Psoas muscle (tissue), 7 donors: ENCODE measurements at regions not wholly inside any gene's neighbourhood (a gene's known extent, or its start where the extent isn't known, plus 50 kb on each side); places are given as distances from the start of the nearest gene placed in this dataset.

Source experiments
- ATAC-seq, 4 donors: fragments of 200-7000 bp; cut with Tn5 transposase; one replicate each; pipeline ENCODE4 v1.9.1; 2020; ENCODE audit warnings: moderate library complexity in 3 of 4, mild to moderate bottlenecking in 2 of 4
- DNase-seq, 2 donors: peaks; one replicate each; pipeline ENCODE4 v3.0.0-alpha.2; 2020
- H3K27ac ChIP-seq: fragments of 200-600 bp; one replicate; pipeline ENCODE4 v1.8.0; 2022
- H3K27me3 ChIP-seq, 3 donors: fragments of 200-600 bp in 1 of 3; one replicate each; pipeline versions ENCODE4 v1.6.1 to v1.8.0; 2013 to 2022; ENCODE audit warnings: low read length in 2 of 3, mild to moderate bottlenecking in 2 of 3, moderate library complexity in 1 of 3; ENCODE audit not compliant: insufficient read depth in 3 of 3
- H3K36me3 ChIP-seq, 2 donors: fragments of 200-600 bp in 1 of 2; one replicate each; pipeline versions ENCODE4 v1.6.1 to v1.8.0; 2013 to 2022; ENCODE audit warnings: low read depth in 1 of 2, mild to moderate bottlenecking in 1 of 2, moderate library complexity in 1 of 2; ENCODE audit not compliant: insufficient read depth in 1 of 2
- H3K4me1 ChIP-seq: fragments of 200-600 bp; one replicate; pipeline ENCODE4 v1.8.0; 2022
- H3K4me3 ChIP-seq: fragments of 200-600 bp; one replicate; pipeline ENCODE4 v1.8.0; 2022; ENCODE audit warnings: mild to moderate bottlenecking
- H3K9me3 ChIP-seq: fragments of 200-600 bp; one replicate; pipeline ENCODE4 v1.8.0; 2022
- CTCF ChIP-seq: fragments of 200-600 bp; IDR thresholded peaks from one replicate; pipeline ENCODE4 v1.8.0; 2022; ENCODE audit warnings: antibody characterized with exemption
- WGBS, 3 donors: extraction: QIAGEN DNeasy Blood & Tissue Kit; methylation state at CpG; one replicate each; pipeline versions ENCODE4 v1.1.6 to v1.1.7; 2013; 5-methylcytosine and 5-hydroxymethylcytosine counted together
- intact Hi-C, 2 donors: fragments of 100-400 bp; cut with DNase I; formaldehyde crosslinking; loops; one replicate each; pipeline versions ENCODE4 v1.11.0 to v1.14.2; 2022
- donor health status: healthy with polysubstance abuse.
- donor health status: DM: no; HTN: no; CAD: no; lungs with moderate emphysema.
- donor health status: Bipolar disorder and iron deficiency.
- donor health status: healthy.
- donor health status: DM: yes; HTN: yes; CAD: no.
- donor health status: DM: no; HTN: no; CAD: no.
- donor health status: DM: yes; HTN: yes; CAD: no.

DNA sequence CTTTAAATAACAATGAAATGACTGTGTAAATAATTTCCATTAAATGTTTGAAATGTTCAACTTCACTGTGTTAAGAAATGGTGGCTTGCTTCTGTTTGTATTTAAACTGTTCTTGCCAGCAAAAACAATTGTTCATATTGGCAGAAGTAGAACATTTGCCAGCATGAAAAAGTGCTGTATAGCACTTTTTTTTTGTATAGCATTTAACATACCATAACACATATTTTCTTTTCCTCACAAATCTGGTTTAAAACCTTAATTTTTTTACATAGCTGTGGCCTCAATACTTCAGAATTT, 94.1 kb downstream of the COX18 start:
- no peak overlapping the region for H3K27ac ChIP-seq
- no peaks in the 10 kb centered on the region for H3K4me1 ChIP-seq
- H3K4me3 ChIP-seq, result no peak overlapping the region
- H3K36me3 ChIP-seq, result no peaks in the 10 kb centered on the region
- H3K9me3 ChIP-seq, result no peaks in the 10 kb centered on the region
- DNase-seq (no peak), ATAC-seq (no peak)
- no peak for TF ChIP-seq CTCF
- H3K27me3 ChIP-seq, result no peaks in the 10 kb centered on the region
- intact Hi-C loops, result no loop called here

- Histone ChIP-seq H3K4me1 (no peaks in the 10 kb centered on the region), H3K9me3 (no peaks in the 10 kb centered on the region), H3K27ac (no peak overlapping the region), H3K36me3 (no peaks in the 10 kb centered on the region), H3K27me3 (no peaks in the 10 kb centered on the region), H3K4me3 (no peak overlapping the region)
- ATAC-seq, result no peak
- TF ChIP-seq CTCF, result no peak
- 31 to 36% (median 34%) methylated on average over 8 of the region's 8 CpGs for WGBS, 3 donors
- no peak for DNase-seq
- intact Hi-C loops, result no loop called here
These were observed 94.6 kb downstream of the COX18 start for GRCh38 chr4:72974694-72975487.

GRCh38 chr4:72971572-72971971, 97.9 kb downstream of the COX18 start:
- no peak for TF ChIP-seq CTCF
- H3K27me3 ChIP-seq, result no peaks in the 10 kb centered on the region
- no peak overlapping the region for H3K4me3 ChIP-seq
- no peak for DNase-seq
- no peaks in the 10 kb centered on the region for H3K4me1 ChIP-seq
- H3K36me3 ChIP-seq, result no peaks in the 10 kb centered on the region
- 91% methylated on average over 3 of the region's 3 CpGs for WGBS, 3 donors
- H3K27ac ChIP-seq, result no peak overlapping the region
- ATAC-seq, result no peak
- intact Hi-C loops, result no loop called here
- H3K9me3 ChIP-seq, result no peaks in the 10 kb centered on the region

DNA sequence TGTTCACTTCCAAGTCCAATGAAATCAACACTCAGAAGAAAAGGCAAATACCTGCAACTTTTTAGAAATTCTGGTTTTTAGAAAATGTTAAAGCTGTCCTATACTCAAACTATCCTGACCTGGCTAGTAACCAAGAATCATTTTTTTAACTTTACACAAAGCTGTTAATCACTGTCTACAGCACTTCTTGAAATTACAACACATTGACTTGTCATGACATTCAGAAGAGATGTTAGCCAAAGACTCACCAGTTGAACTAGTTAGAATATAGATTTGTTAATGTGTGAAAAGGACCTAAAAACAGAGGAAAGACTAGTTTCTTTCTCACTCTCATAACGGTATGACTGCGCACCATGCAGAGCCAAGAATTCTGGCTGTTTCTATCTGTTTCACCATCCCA, 98.8 kb downstream of the COX18 start:
- WGBS, 3 donors, result 78 to 83% (median 79%) methylated on average over 2 of the region's 2 CpGs
- intact Hi-C loops, result no loop called here
- no peak overlapping the region for H3K4me3 ChIP-seq
- no peak for DNase-seq
- no peaks in the 10 kb centered on the region for H3K4me1 ChIP-seq
- ATAC-seq, result no peak
- H3K36me3 ChIP-seq, result no peaks in the 10 kb centered on the region
- H3K9me3 ChIP-seq, result no peaks in the 10 kb centered on the region
- H3K27ac ChIP-seq, result no peak overlapping the region
- no peak for TF ChIP-seq CTCF
- H3K27me3 ChIP-seq, result no peaks in the 10 kb centered on the region

DNA sequence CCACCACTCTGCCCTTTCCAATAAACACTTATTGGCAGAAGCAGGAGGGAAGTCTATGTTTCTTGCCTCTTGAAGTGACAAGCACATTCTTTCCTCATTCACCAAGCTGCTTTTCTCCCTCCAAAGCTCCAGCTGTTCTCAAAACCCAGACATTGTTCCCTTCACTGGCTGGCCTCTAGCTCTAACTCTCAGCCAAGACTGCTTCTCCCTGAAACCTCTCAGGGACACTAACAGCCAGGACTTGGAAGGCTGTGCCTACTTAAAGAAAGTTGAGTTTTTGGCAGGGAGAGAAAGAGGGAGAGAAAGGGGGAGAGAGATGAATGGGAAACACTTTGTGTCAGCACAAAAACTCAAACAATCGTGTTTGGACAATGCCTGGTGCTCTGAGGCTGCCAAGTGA, 99.5 kb downstream of the COX18 start:
- 17 to 48% (median 26%) methylated on average over 1 of the region's 1 CpG for WGBS, 3 donors
- intact Hi-C loops, result no loop called here
- H3K27ac ChIP-seq, result no peak overlapping the region
- H3K27me3 ChIP-seq, result no peaks in the 10 kb centered on the region
- DNase-seq, result no peak
- no peak for TF ChIP-seq CTCF
- no peaks in the 10 kb centered on the region for H3K36me3 ChIP-seq
- H3K9me3 ChIP-seq, result no peaks in the 10 kb centered on the region
- no peaks in the 10 kb centered on the region for H3K4me1 ChIP-seq
- ATAC-seq, result no peak
- H3K4me3 ChIP-seq, result no peak overlapping the region
